Left kidney (tissue), 1 donor: ENCODE measurements at regions not wholly inside any gene's neighbourhood (a gene's known extent, or its start where the extent isn't known, plus 50 kb on each side); places are given as distances from the start of the nearest gene placed in this dataset.
A peak's percentile ranks its signal among the peaks of the same experiment; 100 is the strongest.

ENCODE experiments used
- DNase-seq: peaks from one replicate; pipeline ENCODE4 v3.0.0-alpha.2; 2013

GRCh38 chr5:145189746-145190145, 645.4 kb downstream of the PRELID2 start:
- DNase-seq = no peak

- peak; percentile 27 for DNase-seq
These were observed 654.8 kb downstream of the PRELID2 start for GRCh38 chr5:145180371-145180770.

- no peak for DNase-seq
These were observed 656.3 kb downstream of the PRELID2 start for GRCh38 chr5:145178641-145179523.

- no peak for DNase-seq
These were observed 659.1 kb downstream of the PRELID2 start for GRCh38 chr5:145176041-145176440.

GRCh38 chr5:145166110-145166509, 669.0 kb downstream of the PRELID2 start:
- no peak for DNase-seq

- DNase-seq = no peak
These were observed 671.3 kb downstream of the PRELID2 start for GRCh38 chr5:145163876-145164275.

- DNase-seq = no peak
These were observed 672.5 kb downstream of the PRELID2 start for GRCh38 chr5:145162626-145163025.

- DNase-seq = no peak
These were observed 673.8 kb downstream of the PRELID2 start for GRCh38 chr5:145161391-145161790.

- no peak for DNase-seq
These were observed 674.5 kb downstream of the PRELID2 start for GRCh38 chr5:145160679-145161078.

- no peak for DNase-seq
These were observed 676.4 kb downstream of the PRELID2 start for GRCh38 chr5:145158730-145159129.

- no peak for DNase-seq
These were observed 677.3 kb downstream of the PRELID2 start for GRCh38 chr5:145157841-145158240.

- no peak for DNase-seq
These were observed 693.6 kb downstream of the PRELID2 start for GRCh38 chr5:145141534-145141933.

GRCh38 chr5:145130996-145131395, 704.1 kb downstream of the PRELID2 start:
- DNase-seq = no peak

- no peak for DNase-seq
These were observed 705.3 kb downstream of the PRELID2 start for GRCh38 chr5:145129797-145130196.

- DNase-seq = no peak
These were observed 710.3 kb downstream of the PRELID2 start for GRCh38 chr5:145124806-145125205.

- no peak for DNase-seq
These were observed 716.5 kb downstream of the PRELID2 start for GRCh38 chr5:145118611-145119010.

- DNase-seq = no peak
These were observed 717.0 kb downstream of the PRELID2 start for GRCh38 chr5:145118127-145118526.

GRCh38 chr5:145117285-145117684, 717.9 kb downstream of the PRELID2 start:
- no peak for DNase-seq

- DNase-seq = no peak
These were observed 723.7 kb downstream of the PRELID2 start for GRCh38 chr5:145111420-145111819.

GRCh38 chr5:145110834-145111233, 724.3 kb downstream of the PRELID2 start:
- no peak for DNase-seq

- DNase-seq = no peak
These were observed 725.0 kb downstream of the PRELID2 start for GRCh38 chr5:145110181-145110580.

GRCh38 chr5:145105384-145105783, 729.8 kb downstream of the PRELID2 start:
- DNase-seq = no peak

- DNase-seq = no peak
These were observed 731.0 kb downstream of the PRELID2 start for GRCh38 chr5:145104106-145104505.

GRCh38 chr5:145101246-145101645, 733.9 kb downstream of the PRELID2 start:
- peak; percentile 0 for DNase-seq
